Activated T-helper 2 cell treated with anti-CD3 and anti-CD28 coated beads, Interferon-gamma antibody, Interleukin-2, Interleukin-4, amounts not matched to agents 10 μg/mL and 5 μg/mL and 100 μg/mL, durations not matched to agents 14 hours and 24 hours and 36 hours (primary cell): ENCODE measurements at regions not wholly inside any gene's neighbourhood (a gene's known extent, or its start where the extent isn't known, plus 50 kb on each side); places are given as distances from the start of the nearest gene placed in this dataset.
A peak's percentile ranks its signal among the peaks of the same experiment; 100 is the strongest.

Source experiments
- DNase-seq: peaks from one replicate; pipeline ENCODE4 v3.0.0; 2021; ENCODE audit warnings: low spot score
- H3K27ac Mint-ChIP-seq: one replicate; pipeline ENCODE4 v1.8.0; 2021; ENCODE audit warnings: mixed read lengths
- H3K27me3 Mint-ChIP-seq: one replicate; pipeline ENCODE4 v1.8.0; 2021; ENCODE audit warnings: low read depth, mixed read lengths
- H3K36me3 Mint-ChIP-seq: one replicate; pipeline ENCODE4 v1.8.0; 2021; ENCODE audit warnings: low read depth, mixed read lengths
- H3K4me1 Mint-ChIP-seq: one replicate; pipeline ENCODE4 v1.8.0; 2021; ENCODE audit warnings: low read depth, mixed read lengths
- H3K4me3 Mint-ChIP-seq: one replicate; pipeline ENCODE4 v1.8.0; 2021; ENCODE audit warnings: low read depth, mild to moderate bottlenecking, moderate library complexity, mixed read lengths
- H3K9me3 Mint-ChIP-seq: one replicate; pipeline ENCODE4 v1.8.0; 2021; ENCODE audit warnings: mixed read lengths
- intact Hi-C: fragments of 100-400 bp; cut with micrococcal nuclease; formaldehyde crosslinking; loops from one replicate; pipeline ENCODE4 v1.15.1; 2023

GRCh38 chr1:219489636-219490035 lies 123.3 kb downstream of the ZC3H11B start:
- intact Hi-C loops: no loop called here
- DNase-seq: no peak
- Mint-ChIP-seq H3K4me1 (no peaks in the 10 kb centered on the region), H3K36me3 (no peaks in the 10 kb centered on the region), H3K27me3 (peaks cover 15% of the 10 kb centered on the region), H3K4me3 (no peak overlapping the region), H3K9me3 (no peaks in the 10 kb centered on the region), H3K27ac (no peak overlapping the region)

DNA sequence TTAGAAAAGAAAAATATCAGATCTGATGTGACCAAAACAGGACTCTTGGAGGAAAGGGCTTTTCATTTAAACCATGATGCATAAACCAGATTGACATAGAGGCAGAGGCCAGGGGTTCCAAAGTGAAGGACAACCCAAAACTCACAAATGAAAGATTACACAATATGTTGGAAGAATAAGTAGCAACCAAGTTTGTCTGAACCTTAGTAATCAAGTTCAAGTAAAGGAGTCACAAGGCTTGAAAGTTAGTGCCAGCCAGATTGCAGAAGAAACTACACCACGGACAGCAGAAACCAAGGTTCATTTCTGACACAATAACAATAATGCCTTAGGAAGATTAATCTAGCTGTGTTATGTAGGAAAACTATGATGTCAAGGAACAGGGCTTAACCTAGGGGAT lies 124.6 kb downstream of the ZC3H11B start:
- intact Hi-C loops: no loop called here
- Mint-ChIP-seq H3K27ac (no peak overlapping the region), H3K27me3 (peaks cover 20% of the 10 kb centered on the region), H3K4me3 (no peak overlapping the region), H3K4me1 (no peaks in the 10 kb centered on the region), H3K9me3 (no peaks in the 10 kb centered on the region), H3K36me3 (no peaks in the 10 kb centered on the region)
- no peak for DNase-seq

- H3K4me1 Mint-ChIP-seq: no peaks in the 10 kb centered on the region
- intact Hi-C loops: no loop called here
- no peaks in the 10 kb centered on the region for H3K9me3 Mint-ChIP-seq
- no peak overlapping the region for H3K4me3 Mint-ChIP-seq
- peaks cover 18% of the 10 kb centered on the region for H3K27me3 Mint-ChIP-seq
- DNase-seq: no peak
- no peak overlapping the region for H3K27ac Mint-ChIP-seq
- H3K36me3 Mint-ChIP-seq: no peaks in the 10 kb centered on the region
These were observed 129.4 kb downstream of the ZC3H11B start for GRCh38 chr1:219483530-219483929.

GRCh38 chr1:219480011-219480410 lies 132.9 kb downstream of the ZC3H11B start:
- Mint-ChIP-seq H3K9me3 (no peaks in the 10 kb centered on the region), H3K27me3 (peaks cover 8% of the 10 kb centered on the region), H3K4me1 (peaks cover 7% of the 10 kb centered on the region), H3K36me3 (no peaks in the 10 kb centered on the region), H3K27ac (no peak overlapping the region), H3K4me3 (no peak overlapping the region)
- intact Hi-C loops: no loop called here
- DNase-seq: no peak

DNA sequence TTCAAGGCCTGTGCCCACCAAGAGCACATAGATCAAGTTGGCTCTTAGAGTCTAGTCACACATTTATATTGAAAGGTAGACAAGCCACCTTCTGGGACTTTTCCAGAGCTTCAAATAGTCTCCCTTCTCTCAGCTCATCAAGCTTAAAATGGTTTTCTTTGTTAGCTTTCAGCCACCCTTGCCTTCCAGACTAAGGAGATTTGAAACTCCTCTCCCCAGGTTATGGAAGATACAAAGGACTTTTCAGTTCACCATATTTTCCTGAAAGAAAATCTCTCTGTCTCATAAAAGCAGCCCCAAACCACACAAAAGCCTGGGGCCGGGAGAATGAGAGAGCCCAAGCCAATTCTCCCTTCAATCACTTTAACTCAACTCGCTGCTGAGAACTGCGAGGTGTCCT lies 134.1 kb downstream of the ZC3H11B start:
- no peaks in the 10 kb centered on the region for H3K36me3 Mint-ChIP-seq
- H3K27me3 Mint-ChIP-seq: peaks cover 3% of the 10 kb centered on the region
- no peak overlapping the region for H3K27ac Mint-ChIP-seq
- no peaks in the 10 kb centered on the region for H3K9me3 Mint-ChIP-seq
- H3K4me1 Mint-ChIP-seq: peaks cover 7% of the 10 kb centered on the region
- intact Hi-C loops: no loop called here
- DNase-seq: no peak
- no peak overlapping the region for H3K4me3 Mint-ChIP-seq

- Mint-ChIP-seq H3K27ac (no peak overlapping the region), H3K27me3 (peaks cover 3% of the 10 kb centered on the region)
These were observed 135.0 kb downstream of the ZC3H11B start for GRCh38 chr1:219477861-219478260.

DNA sequence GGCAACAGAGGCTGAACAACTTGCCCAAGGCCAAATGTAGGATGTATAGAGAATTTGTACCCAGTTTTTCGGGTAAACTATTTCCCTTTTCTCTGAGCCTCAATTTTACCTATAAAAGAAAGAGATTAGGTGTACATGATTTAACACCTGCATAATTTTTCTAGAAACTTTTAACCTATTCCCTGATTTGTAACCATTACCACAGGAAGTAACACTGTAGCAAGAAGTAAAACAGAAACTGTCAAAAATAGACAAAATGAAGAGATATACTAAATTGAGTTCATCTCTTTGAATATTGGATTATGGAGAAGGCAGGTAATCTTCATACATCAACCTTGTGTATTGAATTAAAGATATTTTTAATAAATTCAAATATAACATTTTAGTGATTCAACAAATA lies 136.2 kb downstream of the ZC3H11B start:
- Mint-ChIP-seq H3K4me1 (peaks cover 7% of the 10 kb centered on the region), H3K4me3 (no peak overlapping the region), H3K27ac (no peak overlapping the region), H3K27me3 (peaks cover 2% of the 10 kb centered on the region), H3K9me3 (no peaks in the 10 kb centered on the region), H3K36me3 (no peaks in the 10 kb centered on the region)
- intact Hi-C loops: no loop called here
- DNase-seq: no peak

More at GRCh38 chr1:219477861-219478260, 135.0 kb downstream of the ZC3H11B start:
- intact Hi-C loops: no loop called here
- no peaks in the 10 kb centered on the region for H3K9me3 Mint-ChIP-seq
- DNase-seq: no peak
- peaks cover 7% of the 10 kb centered on the region for H3K4me1 Mint-ChIP-seq
- H3K36me3 Mint-ChIP-seq: no peaks in the 10 kb centered on the region
- no peak overlapping the region for H3K4me3 Mint-ChIP-seq

DNA sequence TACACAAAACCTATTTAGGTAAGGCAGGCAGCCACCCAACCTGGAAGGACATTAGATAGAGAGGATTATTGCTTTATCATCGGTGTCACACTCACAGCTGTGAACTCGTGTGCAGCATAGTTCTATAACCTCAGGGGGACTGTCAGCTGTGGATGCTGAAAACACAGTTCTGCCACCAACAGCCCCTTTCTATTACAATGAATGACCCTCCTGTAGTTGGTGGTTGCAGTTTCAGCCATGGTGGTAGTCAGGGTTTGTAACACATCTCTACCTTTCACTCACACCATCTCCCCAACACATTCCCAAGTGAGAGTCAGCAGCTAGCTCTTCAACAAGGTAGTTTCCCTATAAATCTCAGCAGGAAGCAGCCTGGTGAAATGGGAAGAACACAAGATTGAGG lies 136.8 kb downstream of the ZC3H11B start:
- Mint-ChIP-seq H3K27ac (no peak overlapping the region), H3K27me3 (no peaks in the 10 kb centered on the region), H3K4me3 (no peak overlapping the region), H3K9me3 (no peaks in the 10 kb centered on the region), H3K36me3 (no peaks in the 10 kb centered on the region), H3K4me1 (peaks cover 7% of the 10 kb centered on the region)
- DNase-seq: no peak
- intact Hi-C loops: no loop called here

GRCh38 chr1:219472596-219472995 lies 140.3 kb downstream of the ZC3H11B start:
- no peak for DNase-seq
- Mint-ChIP-seq H3K27ac (no peak overlapping the region), H3K9me3 (no peaks in the 10 kb centered on the region), H3K27me3 (no peaks in the 10 kb centered on the region), H3K4me1 (peaks cover 12% of the 10 kb centered on the region), H3K36me3 (no peaks in the 10 kb centered on the region), H3K4me3 (no peak overlapping the region)
- intact Hi-C loops: no loop called here

DNA sequence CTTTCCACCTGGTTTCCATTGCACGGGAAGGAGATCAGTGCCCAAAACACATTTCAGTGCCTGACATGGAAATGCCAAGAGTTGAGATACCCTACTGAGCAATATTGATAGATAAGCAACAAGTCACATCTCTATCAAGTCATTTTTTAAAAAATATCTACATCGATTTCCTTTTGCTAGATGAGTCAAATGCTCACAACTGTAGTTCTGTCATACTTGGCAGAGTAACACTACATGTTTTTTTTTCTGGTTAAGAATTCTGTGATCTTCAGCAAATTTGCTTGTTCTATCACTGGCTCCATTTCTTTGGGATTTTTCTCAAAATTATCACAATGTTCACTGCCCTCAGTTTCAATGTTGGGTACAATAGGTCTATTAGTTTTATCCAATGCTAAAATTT lies 145.4 kb downstream of the ZC3H11B start:
- Mint-ChIP-seq H3K9me3 (peaks cover 4% of the 10 kb centered on the region), H3K27me3 (no peaks in the 10 kb centered on the region), H3K36me3 (no peaks in the 10 kb centered on the region), H3K4me3 (no peak overlapping the region), H3K4me1 (peaks cover 46% of the 10 kb centered on the region), H3K27ac (peak overlapping the region; percentile 83)
- intact Hi-C loops: loop anchor here (10.0 kb wide), 1 partner anchor 143 kb away; no protein-coding TSS in a partner anchor
- DNase-seq: no peak

DNA sequence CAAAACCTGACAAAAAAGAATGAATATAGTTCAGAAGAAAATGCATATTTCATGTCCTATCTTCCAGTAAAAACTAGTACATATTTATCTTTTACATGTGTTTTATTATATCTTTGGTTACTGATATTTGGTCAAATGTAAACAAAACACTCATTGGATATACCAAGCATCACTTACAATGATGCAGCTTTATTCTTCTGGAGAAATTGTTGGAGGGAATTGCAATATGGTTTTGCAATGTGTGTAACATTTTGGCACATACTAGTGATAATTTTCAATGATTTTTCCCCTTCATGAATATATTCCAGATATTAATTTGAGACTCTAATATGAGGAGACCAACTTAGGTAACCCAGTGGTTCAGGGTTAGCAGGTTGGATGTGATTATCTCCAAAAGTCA lies 146.1 kb downstream of the ZC3H11B start:
- no peak for DNase-seq

GRCh38 chr1:219465212-219466093 lies 147.5 kb downstream of the ZC3H11B start:
- Mint-ChIP-seq H3K27ac (peak overlapping the region; percentile 94), H3K4me1 (peaks cover 61% of the 10 kb centered on the region), H3K27me3 (no peaks in the 10 kb centered on the region), H3K36me3 (no peaks in the 10 kb centered on the region), H3K9me3 (peaks cover 4% of the 10 kb centered on the region), H3K4me3 (no peak overlapping the region)
- DNase-seq: no peak
- intact Hi-C loops: loop anchor here (1.0 to 10.0 kb wide), 7 partner anchors 23 to 277 kb away; no protein-coding TSS in a partner anchor

More for the DNA sequence above, 146.1 kb downstream of the ZC3H11B start:
- Mint-ChIP-seq H3K4me3 (no peak overlapping the region), H3K27me3 (no peaks in the 10 kb centered on the region), H3K27ac (peak overlapping the region; percentile 94), H3K9me3 (peaks cover 4% of the 10 kb centered on the region), H3K36me3 (no peaks in the 10 kb centered on the region), H3K4me1 (peaks cover 52% of the 10 kb centered on the region)
- intact Hi-C loops: loop anchor here (10.0 kb wide), 1 partner anchor 142 kb away; no protein-coding TSS in a partner anchor

DNA sequence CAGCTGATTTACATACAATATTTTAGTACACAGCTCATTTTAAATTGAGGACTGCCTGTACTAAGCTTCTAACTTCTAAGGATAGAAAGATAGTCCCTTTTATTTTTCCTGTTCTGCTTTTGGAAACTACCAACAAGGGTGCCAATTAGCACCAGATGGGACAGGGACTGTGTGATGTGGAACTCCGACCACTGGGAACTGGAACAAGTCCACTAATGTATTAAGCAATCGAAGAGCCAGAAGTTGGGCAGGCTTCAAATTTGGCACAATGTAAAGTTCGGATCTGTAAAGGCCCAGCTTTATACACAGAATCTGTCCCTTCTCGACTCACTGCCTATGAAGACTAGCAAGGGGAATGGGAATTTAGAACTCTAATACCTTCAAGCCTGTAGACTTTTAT lies 149.3 kb downstream of the ZC3H11B start:
- Mint-ChIP-seq H3K27me3 (no peaks in the 10 kb centered on the region), H3K27ac (peak overlapping the region; percentile 64), H3K4me3 (no peak overlapping the region), H3K4me1 (peaks cover 66% of the 10 kb centered on the region), H3K36me3 (no peaks in the 10 kb centered on the region), H3K9me3 (peaks cover 4% of the 10 kb centered on the region)
- no peak for DNase-seq
- intact Hi-C loops: loop anchor here (2.0 to 10.0 kb wide), 4 partner anchors 21 to 275 kb away; no protein-coding TSS in a partner anchor
